Daoy (cell line): ENCODE measurements at regions not wholly inside any gene's neighbourhood (a gene's known extent, or its start where the extent isn't known, plus 50 kb on each side); places are given as distances from the start of the nearest gene placed in this dataset.
A peak's percentile ranks its signal among the peaks of the same experiment; 100 is the strongest.
"Not testable (repeated sequence)": the region's sequence is repeated elsewhere in the genome, so short reads cannot be mapped to it uniquely, and the experiment has no call there.

Experiments used
- DNase-seq: peaks from one replicate; pipeline ENCODE4 v3.0.0-alpha.2; 2015; ENCODE audit warnings: low read depth

GRCh38 chr6:144652292-144652891 is 367.3 kb downstream of the UTRN start:
- DNase-seq, result no peak

DNA sequence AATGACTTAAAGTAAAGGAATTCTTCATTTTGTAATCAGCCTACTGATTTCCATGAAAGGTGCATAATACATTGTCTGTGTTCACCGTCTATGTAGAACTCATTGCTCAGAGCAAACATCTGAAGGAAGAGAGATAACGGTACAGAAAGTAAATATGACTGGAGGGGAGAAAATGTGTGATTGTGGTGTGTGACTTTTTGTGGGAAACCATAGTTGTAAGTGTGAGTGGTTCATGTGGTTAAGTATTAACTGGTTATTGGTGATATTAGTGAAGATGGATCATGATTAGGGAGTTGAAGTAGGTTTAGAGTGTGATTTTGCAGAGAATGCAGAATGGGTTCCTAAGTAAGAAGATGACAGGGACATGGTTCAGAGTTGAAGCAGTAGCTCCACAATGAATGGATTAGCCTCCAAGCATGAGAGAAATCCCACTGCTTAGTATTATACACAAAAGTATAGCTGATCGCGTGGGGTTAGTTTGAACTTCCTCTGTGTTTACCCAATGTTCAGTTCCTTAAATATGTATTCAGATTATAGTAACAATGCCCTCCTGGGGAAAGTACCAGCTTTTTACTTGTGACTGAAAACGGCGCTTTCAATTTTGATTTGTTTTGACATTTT is 368.9 kb downstream of the UTRN start:
- no peak for DNase-seq

- DNase-seq, result no peak
Measured at GRCh38 chr6:144654506-144654905, 369.4 kb downstream of the UTRN start.

DNA sequence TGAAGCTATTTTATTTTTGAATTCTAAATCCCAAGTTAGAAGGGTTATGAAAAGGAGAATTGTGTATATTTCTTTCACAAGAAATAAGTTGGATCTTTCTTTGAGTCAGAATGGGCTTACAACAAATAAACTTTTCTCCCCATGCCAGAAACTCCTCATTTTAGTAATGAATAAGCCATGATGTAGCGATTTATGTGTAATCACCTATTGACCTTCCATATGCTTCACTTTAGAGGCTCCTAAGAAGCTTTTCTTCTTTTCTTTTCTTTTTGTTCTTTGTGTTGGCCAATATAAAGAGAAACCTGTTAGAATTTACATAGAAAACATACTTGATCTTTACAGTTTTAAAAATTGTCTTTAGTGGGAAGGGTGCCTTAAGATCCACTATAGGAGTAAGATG is 370.2 kb downstream of the UTRN start:
- DNase-seq, result no peak

- peak; percentile 51 for DNase-seq
Measured at GRCh38 chr6:144657691-144658090, 372.6 kb downstream of the UTRN start.

DNA sequence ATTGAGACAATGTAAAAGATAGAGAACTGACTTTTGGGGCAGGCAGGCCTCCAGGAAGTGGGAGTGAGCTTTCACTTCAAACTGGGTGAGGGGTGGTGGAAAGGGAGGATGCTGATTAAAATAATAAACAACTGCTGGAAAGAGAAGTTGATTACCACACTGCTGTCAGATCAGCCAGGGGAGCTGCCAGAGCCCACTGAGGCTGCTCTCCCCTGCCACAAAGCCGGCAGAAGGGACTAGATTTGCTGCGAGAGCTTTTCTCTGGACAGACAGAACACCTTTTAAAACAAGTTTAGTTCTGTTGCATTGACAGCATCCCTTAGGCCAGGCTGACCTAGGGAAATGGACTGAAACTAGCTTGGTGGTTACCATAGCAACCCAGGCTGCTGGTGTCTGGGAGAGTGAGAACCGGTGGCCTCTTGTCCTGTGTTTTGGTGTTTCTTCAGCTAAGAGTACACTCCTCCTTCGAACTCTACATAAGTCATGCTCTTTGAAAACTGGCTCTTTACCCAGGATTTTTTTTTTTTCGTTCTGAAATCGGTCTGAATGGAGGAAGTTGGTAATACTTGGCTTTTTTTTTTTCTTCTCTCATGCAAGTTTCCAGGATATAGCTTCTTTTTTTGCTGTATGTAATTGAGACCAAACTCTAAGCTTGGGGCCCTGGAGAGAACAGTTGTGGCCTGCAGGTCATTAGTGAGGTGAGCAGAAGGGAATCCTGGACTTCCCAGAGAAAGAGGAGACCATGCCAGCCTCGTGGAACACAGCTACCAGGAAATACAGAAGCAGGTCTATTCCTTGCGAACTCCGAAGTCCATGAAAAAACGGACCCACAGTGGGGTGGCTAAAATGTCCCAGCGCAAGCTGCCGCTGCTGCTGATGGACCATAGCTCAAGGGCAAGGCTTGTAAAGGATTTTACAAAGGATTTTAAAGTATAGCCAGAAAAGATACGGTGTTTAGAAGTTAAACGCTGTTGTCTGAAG is 374.4 kb downstream of the UTRN start:
- peak; percentile 43 for DNase-seq

- no peak for DNase-seq
Measured at GRCh38 chr6:144660561-144661115, 375.5 kb downstream of the UTRN start.

GRCh38 chr6:144661116-144661806 is 376.1 kb downstream of the UTRN start:
- DNase-seq, result peak; percentile 7

DNA sequence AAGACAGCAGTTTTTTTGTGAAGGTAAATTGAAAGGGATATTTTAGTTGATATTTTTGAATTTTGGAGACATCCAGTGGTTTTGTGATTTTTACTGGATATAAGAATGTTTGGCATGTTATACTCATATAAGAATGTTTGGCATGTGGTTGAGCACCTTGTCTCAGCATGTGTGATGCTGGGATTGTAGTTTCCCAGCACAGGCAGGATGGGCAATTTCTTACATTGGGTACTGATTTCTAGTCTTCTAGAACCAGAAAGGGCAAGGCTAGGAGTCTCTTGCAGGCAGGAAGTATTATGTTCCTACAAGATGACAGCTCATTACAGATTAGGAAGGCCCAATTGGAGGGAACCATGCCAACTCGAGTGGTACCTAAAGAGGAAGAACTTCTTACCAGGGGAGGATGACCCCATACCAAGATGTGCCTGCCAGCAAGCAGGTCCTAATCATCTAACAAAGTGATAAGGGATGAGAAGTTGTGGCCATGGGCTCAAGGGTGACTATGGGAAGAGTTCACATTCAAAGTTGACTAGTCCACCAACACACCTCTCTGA is 377.8 kb downstream of the UTRN start:
- DNase-seq, result no peak

GRCh38 chr6:144664281-144664680 is 379.1 kb downstream of the UTRN start:
- DNase-seq, result no peak

GRCh38 chr6:144664947-144665346 is 379.8 kb downstream of the UTRN start:
- no peak for DNase-seq

DNA sequence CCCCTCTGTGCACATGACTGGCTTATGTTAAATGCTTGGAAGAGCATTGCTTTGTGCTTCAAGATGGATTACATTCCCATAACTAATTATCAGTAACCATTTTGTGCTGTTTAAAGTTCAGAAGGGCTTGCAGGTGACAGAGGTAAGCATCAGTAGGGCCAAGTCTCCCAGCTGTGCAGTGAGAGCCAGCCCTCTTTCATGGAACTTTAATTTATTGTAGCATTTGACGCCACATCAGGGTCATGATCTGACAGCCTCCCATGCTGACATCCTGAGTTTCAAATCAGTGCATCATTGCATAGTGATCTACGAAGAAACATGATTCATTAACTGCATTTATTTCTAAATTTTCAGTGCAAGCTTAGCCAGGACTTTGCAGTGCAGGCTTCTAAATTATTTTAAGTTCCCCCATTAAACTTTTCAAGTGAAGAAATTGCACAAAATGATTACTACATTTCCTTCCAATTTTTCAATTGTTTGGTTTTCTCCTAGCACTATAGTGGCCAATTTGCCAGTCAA is 380.9 kb downstream of the UTRN start:
- no peak for DNase-seq

- DNase-seq, result no peak
Measured at GRCh38 chr6:144666781-144667180, 381.6 kb downstream of the UTRN start.

DNA sequence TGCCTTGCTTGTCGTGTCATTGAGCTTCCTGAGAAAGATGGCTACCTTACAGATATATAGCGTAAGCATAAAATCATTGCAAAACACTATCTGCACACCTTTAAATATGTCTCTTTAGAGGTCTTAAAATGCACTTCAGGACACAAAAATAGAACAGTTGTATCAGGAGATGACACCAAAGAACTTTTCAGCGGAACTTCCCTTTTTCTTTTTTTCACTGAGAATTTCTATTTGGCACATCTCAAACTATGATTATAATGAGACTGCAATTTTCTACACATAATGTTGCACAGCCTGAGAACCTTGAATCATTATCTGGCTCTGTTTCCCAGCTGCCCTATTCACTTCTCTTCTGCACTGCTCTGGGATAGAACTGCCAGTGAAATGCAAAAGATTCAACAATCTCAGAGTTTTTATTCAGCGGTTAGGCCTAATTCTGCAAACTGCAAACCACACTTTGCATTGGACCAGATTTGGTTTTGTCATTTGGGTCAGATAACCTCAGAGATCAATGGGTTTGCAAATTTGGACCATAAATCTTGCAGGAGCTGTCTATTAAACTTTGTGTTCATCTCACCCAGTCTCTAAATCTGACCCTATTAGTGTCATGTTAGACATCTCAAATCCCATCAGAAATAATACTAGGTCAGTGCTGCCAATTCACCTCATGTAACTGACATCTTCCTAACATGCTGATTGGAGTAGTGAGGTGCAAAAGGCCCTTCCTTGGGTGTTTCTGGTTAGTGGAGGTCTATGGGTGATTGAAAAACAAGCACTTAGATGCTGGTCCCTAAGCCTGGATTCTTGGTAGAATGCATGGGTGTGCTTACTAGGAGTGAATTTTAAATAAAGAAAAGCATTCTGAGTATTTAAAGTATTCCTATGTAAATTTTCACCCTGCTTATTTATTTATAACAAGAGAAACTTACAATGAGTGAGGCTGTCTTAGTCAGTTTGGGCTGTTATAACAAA is 382.7 kb downstream of the UTRN start:
- DNase-seq, result no peak

- not testable (repeated sequence) for DNase-seq
Measured at GRCh38 chr6:144670259-144670658, 385.1 kb downstream of the UTRN start.

DNA sequence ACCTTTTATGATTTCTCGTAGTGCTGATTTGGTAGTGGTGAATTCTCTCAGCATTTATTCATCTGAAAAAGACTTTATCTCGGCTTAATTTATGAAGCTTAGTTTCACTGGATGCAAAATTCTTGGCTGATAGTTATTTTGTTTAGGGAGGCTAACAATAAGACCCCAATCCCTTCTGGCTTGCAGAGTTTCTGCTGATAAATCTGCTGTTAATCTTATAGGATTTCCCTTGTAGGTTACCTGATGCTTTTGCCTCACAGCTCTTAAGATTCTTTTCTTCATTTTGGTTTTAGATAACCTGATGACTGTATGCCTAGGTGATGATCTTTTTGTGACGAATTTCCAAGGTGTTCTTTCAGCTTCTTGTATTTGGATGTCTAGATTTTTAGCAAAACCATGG is 388.7 kb downstream of the UTRN start:
- no peak for DNase-seq

DNA sequence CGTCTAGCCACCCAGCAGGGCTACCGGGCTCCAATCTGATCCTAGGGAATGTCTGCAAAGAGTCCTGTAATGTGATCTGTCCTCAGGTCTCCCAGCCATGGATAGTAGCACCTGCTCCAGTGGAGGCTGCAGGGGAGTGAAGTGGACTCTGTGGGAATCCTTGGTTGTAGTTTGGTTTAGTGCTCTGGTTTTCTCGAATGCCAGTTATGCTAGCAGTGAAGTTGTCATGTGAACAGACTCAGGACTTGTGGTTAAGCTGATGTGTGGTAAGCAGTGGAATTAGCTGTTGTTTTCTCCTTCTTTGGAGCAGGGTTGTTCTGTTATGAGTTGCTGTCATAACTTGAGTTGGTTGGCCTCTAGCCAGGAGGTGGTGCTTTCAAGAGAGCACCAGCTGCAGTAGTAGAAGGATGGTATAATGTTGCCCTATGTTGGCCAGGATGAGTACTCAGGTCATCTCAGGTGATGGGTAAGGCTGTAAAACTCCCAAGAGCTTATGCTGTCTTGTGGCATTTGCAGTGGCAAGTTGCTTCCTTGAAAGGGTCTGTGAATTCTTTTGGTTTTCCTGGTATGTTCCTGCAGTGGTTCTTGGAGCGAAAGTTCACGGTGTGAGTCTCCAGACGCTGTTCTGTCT is 390.2 kb downstream of the UTRN start:
- DNase-seq, result no peak

DNA sequence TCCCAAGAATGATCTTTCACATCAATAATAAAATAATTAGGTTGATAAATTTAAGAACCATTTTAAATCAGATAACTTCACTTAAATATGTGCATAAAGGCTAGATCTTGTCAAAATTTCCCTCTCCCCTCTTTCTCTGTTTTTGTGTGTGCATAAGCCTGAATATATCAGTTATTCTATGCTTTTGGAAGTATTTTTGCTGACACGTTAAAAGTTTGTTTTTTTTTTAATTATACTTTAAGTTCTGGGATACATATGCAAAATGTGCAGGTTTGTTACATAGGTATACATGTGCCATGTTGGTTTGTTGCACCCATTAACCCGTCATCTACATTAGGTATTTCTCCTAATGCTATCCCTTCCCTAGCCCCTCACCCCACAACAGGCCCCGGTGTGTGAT is 391.2 kb downstream of the UTRN start:
- not testable (repeated sequence) for DNase-seq

- not testable (repeated sequence) for DNase-seq
Measured at GRCh38 chr6:144677263-144677662, 392.1 kb downstream of the UTRN start.

GRCh38 chr6:144678844-144679243 is 393.7 kb downstream of the UTRN start:
- DNase-seq, result no peak
